ENCODE measurements at regions not wholly inside any gene's neighbourhood (a gene's known extent, or its start where the extent isn't known, plus 50 kb on each side); places are given as distances from the start of the nearest gene placed in this dataset.

- no peak for DNase-seq
- TF ChIP-seq POLR2A (IDR thresholded peaks at IDR 0.05) (no peak), CTCF (IDR thresholded peaks at IDR 0.05) (no peak)
- intact Hi-C loops (cut with DNase I; ENCODE audit: low total_unique reads), result no loop called here
These were observed 61.9 kb downstream of the RDH14 start for GRCh38 chr2:18498531-18498930.

GRCh38 chr2:18496516-18496915 is 63.9 kb downstream of the RDH14 start:
- intact Hi-C loops (cut with DNase I; ENCODE audit: low total_unique reads), result no loop called here
- no peak for TF ChIP-seq CTCF (IDR thresholded peaks at IDR 0.05)
- TF ChIP-seq POLR2A (IDR thresholded peaks at IDR 0.05), result no peak
- no peaks in the 10 kb centered on the region for H3K27me3 ChIP-seq
- H3K4me3 ChIP-seq, result no peak overlapping the region
- no peaks in the 10 kb centered on the region for H3K4me1 ChIP-seq
- no peak overlapping the region for H3K27ac ChIP-seq
- no peak for DNase-seq
- no peaks in the 10 kb centered on the region for H3K9me3 ChIP-seq
- H3K36me3 ChIP-seq, result no peaks in the 10 kb centered on the region

More at GRCh38 chr2:18498531-18498930, 61.9 kb downstream of the RDH14 start:
- H3K27ac ChIP-seq, result no peak overlapping the region
- H3K4me1 ChIP-seq, result no peaks in the 10 kb centered on the region
- H3K4me3 ChIP-seq, result no peak overlapping the region
- no peaks in the 10 kb centered on the region for H3K36me3 ChIP-seq
- H3K9me3 ChIP-seq, result no peaks in the 10 kb centered on the region
- no peaks in the 10 kb centered on the region for H3K27me3 ChIP-seq

GRCh38 chr2:18495058-18495457 is 65.4 kb downstream of the RDH14 start:
- DNase-seq, result no peak
- Histone ChIP-seq H3K27me3 (no peaks in the 10 kb centered on the region), H3K36me3 (no peaks in the 10 kb centered on the region), H3K4me1 (no peaks in the 10 kb centered on the region), H3K9me3 (no peaks in the 10 kb centered on the region), H3K27ac (no peak overlapping the region), H3K4me3 (no peak overlapping the region)
- TF ChIP-seq CTCF (IDR thresholded peaks at IDR 0.05) (no peak), POLR2A (IDR thresholded peaks at IDR 0.05) (no peak)
- intact Hi-C loops (cut with DNase I; ENCODE audit: low total_unique reads), result no loop called here

- Histone ChIP-seq H3K4me1 (no peaks in the 10 kb centered on the region), H3K27me3 (no peaks in the 10 kb centered on the region), H3K4me3 (no peak overlapping the region), H3K9me3 (no peaks in the 10 kb centered on the region), H3K36me3 (no peaks in the 10 kb centered on the region), H3K27ac (no peak overlapping the region)
- DNase-seq, result no peak
- intact Hi-C loops (cut with DNase I; ENCODE audit: low total_unique reads), result no loop called here
- TF ChIP-seq POLR2A (IDR thresholded peaks at IDR 0.05) (no peak), CTCF (IDR thresholded peaks at IDR 0.05) (no peak)
These were observed 67.7 kb downstream of the RDH14 start for GRCh38 chr2:18492721-18493120.

- Histone ChIP-seq H3K27me3 (no peaks in the 10 kb centered on the region), H3K4me1 (no peaks in the 10 kb centered on the region), H3K27ac (no peak overlapping the region), H3K36me3 (no peaks in the 10 kb centered on the region), H3K9me3 (no peaks in the 10 kb centered on the region), H3K4me3 (no peak overlapping the region)
- no peak for DNase-seq
- intact Hi-C loops (cut with DNase I; ENCODE audit: low total_unique reads), result no loop called here
- TF ChIP-seq CTCF (IDR thresholded peaks at IDR 0.05), result no peak
- TF ChIP-seq POLR2A (IDR thresholded peaks at IDR 0.05), result no peak
These were observed 68.9 kb downstream of the RDH14 start for GRCh38 chr2:18491577-18491976.
